ENCODE measurements at regions not wholly inside any gene's neighbourhood (a gene's known extent, or its start where the extent isn't known, plus 50 kb on each side); places are given as distances from the start of the nearest gene placed in this dataset.

- Histone ChIP-seq H2AK5ac (ENCODE audit: low read depth, low read length) (no peak overlapping the region), H3K79me1 (ENCODE audit: low read depth, low read length) (no peaks in the 10 kb centered on the region), H3K4me3 (ENCODE audit: extremely low read depth in 1 of 4, insufficient read depth in 2 of 4, low read depth in 3 of 4, low read length in 4 of 4) (no peak overlapping the region), H3K79me2 (ENCODE audit: control insufficient read depth in 1 of 2, insufficient read depth in 2 of 2, low read length in 2 of 2) (no peaks in the 10 kb centered on the region), H2BK120ac (replicated peaks; ENCODE audit: low read depth, low read length) (no peak overlapping the region), H3K9ac (replicated peaks in 1 of 4; ENCODE audit: extremely low read depth in 1 of 4, low read depth in 3 of 4, low read length in 3 of 4) (no peak overlapping the region), H2AFZ (ENCODE audit: low read length) (no peak overlapping the region), H3K4me1 (replicated peaks in 1 of 4; ENCODE audit: control insufficient read depth in 3 of 4, insufficient read depth in 4 of 4, low read length in 3 of 4) (peaks cover 0 to 2% (median under 1%) of the 10 kb centered on the region in 4 experiments; a peak in 3 of 7 replicates), H3K27ac (ENCODE audit: low read depth, low read length) (no peak overlapping the region), H3K4ac (replicated peaks; ENCODE audit: insufficient read length, low read depth, low read length) (no peak overlapping the region), H3K9me3 (ENCODE audit: insufficient read depth in 2 of 2, low read depth in 1 of 2, low read length in 1 of 2) (no peaks in the 10 kb centered on the region), H4K91ac (replicated peaks; ENCODE audit: insufficient read length, low read length) (no peak overlapping the region), H2BK15ac (ENCODE audit: low read length) (no peak overlapping the region), H3K23ac (ENCODE audit: insufficient read length) (no peak overlapping the region), H3K18ac (ENCODE audit: extremely low read depth, low read length) (no peak overlapping the region), H3K27me3 (replicated peaks in 1 of 4; ENCODE audit: control insufficient read depth in 3 of 4, extremely low read depth in 1 of 4, insufficient read depth in 3 of 4, low read length in 3 of 4) (no peaks in the 10 kb centered on the region), H2BK20ac (ENCODE audit: low read length) (no peak overlapping the region), H3K56ac (replicated peaks; ENCODE audit: insufficient read length, low read depth, low read length) (no peak overlapping the region), H3K14ac (ENCODE audit: insufficient read length) (no peak overlapping the region), H4K20me1 (replicated peaks in 1 of 2; ENCODE audit: control insufficient read depth in 1 of 2, insufficient read depth in 2 of 2, low read length in 2 of 2) (no peaks in the 10 kb centered on the region), H2BK12ac (ENCODE audit: low read depth, low read length) (no peak overlapping the region), H4K8ac (ENCODE audit: extremely low read depth, insufficient read depth, low read length) (no peak overlapping the region), H4K5ac (ENCODE audit: insufficient read length, low read depth, low read length) (no peak overlapping the region), H3K36me3 (ENCODE audit: control insufficient read depth in 2 of 4, insufficient read depth in 4 of 4, low read length in 3 of 4) (no peaks in the 10 kb centered on the region; a peak in 1 of 8 replicates), H3K23me2 (ENCODE audit: low read depth, low read length) (no peaks in the 10 kb centered on the region), H3K4me2 (ENCODE audit: insufficient read depth in 1 of 2, low read depth in 2 of 2, low read length in 2 of 2) (no peak overlapping the region), H2BK5ac (ENCODE audit: low read depth, low read length) (no peak overlapping the region)
- CTCF ChIA-PET (ENCODE audit: partially characterized antibody), result no interaction called here
- DNase-seq (ENCODE audit: low read depth in 1 of 2, low spot score in 2 of 2) (no peak), FAIRE-seq (no peak)
- POLR2A ChIA-PET (ENCODE audit: partially characterized antibody), result no interaction called here
- 66% methylated on average over 2 of the region's 2 CpGs; no CpG with 5 or more reads in 1 of the 2 experiments for WGBS, 2 experiments (ENCODE audit: extremely low coverage in 1 of 2, insufficient coverage in 1 of 2, insufficient read length in 1 of 2, insufficient replicate concordance in 2 of 2, low coverage in 1 of 2, low lambda C conversion rate in 2 of 2, missing lambda C conversion rate in 1 of 2)
These were observed 259.8 kb downstream of the NDUFS4 start for GRCh38 chr5:53820119-53820801.
